Kidney epithelial cell (primary cell): ENCODE measurements at regions not wholly inside any gene's neighbourhood (a gene's known extent, or its start where the extent isn't known, plus 50 kb on each side); places are given as distances from the start of the nearest gene placed in this dataset.

ENCODE experiments used
- DNase-seq: peaks from one replicate; pipeline ENCODE4 v3.0.0-alpha.2; 2010; ENCODE audit warnings: low read depth
- H3K27me3 ChIP-seq: 2 replicates; pipeline ENCODE4 v1.6.0; 2011; ENCODE audit warnings: low read length; ENCODE audit not compliant: control insufficient read depth, insufficient read depth
- H3K36me3 ChIP-seq: 2 replicates; pipeline ENCODE4 v1.5.1; 2011; ENCODE audit warnings: low read length; ENCODE audit not compliant: control insufficient read depth, insufficient read depth
- H3K4me3 ChIP-seq: 2 replicates; pipeline ENCODE4 v1.5.1; 2011; ENCODE audit warnings: low read depth, mild to moderate bottlenecking, control low read depth, low read length
- TF ChIP-seq, protein P1 (sequence below): IDR thresholded peaks from 2 replicates; pipeline ENCODE4 v1.5.1; 2011; ENCODE audit warnings: mild to moderate bottlenecking, moderate library complexity, low read length, control low read depth, inconsistent platforms; ENCODE audit not compliant: insufficient read depth, poor library complexity, severe bottlenecking

DNA sequence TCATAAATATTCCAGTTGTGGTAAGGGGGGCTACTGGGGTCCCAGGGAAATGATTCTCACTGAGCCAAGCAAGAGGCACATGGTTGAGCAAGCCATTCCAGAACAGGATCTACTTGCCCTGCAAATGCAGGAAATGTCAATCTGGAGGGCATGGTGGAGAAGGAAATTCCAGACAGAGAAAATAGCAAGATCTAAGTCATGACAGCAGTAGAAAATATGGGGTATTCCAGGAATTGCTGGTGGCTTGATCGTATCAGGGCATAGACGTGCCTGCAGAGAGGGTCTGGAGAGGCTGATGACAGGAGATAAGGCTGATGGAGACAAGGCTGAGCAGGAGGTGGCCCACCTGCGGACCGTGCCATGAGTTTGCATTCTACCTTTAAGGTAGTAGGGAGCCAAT lies 566.3 kb upstream of the CADM1 start:
- H3K4me3 ChIP-seq, result no peak overlapping the region
- no peak for DNase-seq
- TF ChIP-seq, protein P1, sequence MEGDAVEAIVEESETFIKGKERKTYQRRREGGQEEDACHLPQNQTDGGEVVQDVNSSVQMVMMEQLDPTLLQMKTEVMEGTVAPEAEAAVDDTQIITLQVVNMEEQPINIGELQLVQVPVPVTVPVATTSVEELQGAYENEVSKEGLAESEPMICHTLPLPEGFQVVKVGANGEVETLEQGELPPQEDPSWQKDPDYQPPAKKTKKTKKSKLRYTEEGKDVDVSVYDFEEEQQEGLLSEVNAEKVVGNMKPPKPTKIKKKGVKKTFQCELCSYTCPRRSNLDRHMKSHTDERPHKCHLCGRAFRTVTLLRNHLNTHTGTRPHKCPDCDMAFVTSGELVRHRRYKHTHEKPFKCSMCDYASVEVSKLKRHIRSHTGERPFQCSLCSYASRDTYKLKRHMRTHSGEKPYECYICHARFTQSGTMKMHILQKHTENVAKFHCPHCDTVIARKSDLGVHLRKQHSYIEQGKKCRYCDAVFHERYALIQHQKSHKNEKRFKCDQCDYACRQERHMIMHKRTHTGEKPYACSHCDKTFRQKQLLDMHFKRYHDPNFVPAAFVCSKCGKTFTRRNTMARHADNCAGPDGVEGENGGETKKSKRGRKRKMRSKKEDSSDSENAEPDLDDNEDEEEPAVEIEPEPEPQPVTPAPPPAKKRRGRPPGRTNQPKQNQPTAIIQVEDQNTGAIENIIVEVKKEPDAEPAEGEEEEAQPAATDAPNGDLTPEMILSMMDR, result no peak
- H3K36me3 ChIP-seq, result no peaks in the 10 kb centered on the region
- peaks cover 15% of the 10 kb centered on the region for H3K27me3 ChIP-seq

- no peaks in the 10 kb centered on the region for H3K27me3 ChIP-seq
These were observed 562.6 kb upstream of the CADM1 start for GRCh38 chr11:116066777-116067176.

GRCh38 chr11:116065986-116066385 lies 561.8 kb upstream of the CADM1 start:
- no peak for DNase-seq
- Histone ChIP-seq H3K4me3 (no peak overlapping the region), H3K36me3 (no peaks in the 10 kb centered on the region), H3K27me3 (no peaks in the 10 kb centered on the region)
- TF ChIP-seq, protein P1, result no peak

More at GRCh38 chr11:116066777-116067176, 562.6 kb upstream of the CADM1 start:
- Histone ChIP-seq H3K4me3 (no peak overlapping the region), H3K36me3 (no peaks in the 10 kb centered on the region)
- DNase-seq, result no peak
- TF ChIP-seq, protein P1, result no peak

DNA sequence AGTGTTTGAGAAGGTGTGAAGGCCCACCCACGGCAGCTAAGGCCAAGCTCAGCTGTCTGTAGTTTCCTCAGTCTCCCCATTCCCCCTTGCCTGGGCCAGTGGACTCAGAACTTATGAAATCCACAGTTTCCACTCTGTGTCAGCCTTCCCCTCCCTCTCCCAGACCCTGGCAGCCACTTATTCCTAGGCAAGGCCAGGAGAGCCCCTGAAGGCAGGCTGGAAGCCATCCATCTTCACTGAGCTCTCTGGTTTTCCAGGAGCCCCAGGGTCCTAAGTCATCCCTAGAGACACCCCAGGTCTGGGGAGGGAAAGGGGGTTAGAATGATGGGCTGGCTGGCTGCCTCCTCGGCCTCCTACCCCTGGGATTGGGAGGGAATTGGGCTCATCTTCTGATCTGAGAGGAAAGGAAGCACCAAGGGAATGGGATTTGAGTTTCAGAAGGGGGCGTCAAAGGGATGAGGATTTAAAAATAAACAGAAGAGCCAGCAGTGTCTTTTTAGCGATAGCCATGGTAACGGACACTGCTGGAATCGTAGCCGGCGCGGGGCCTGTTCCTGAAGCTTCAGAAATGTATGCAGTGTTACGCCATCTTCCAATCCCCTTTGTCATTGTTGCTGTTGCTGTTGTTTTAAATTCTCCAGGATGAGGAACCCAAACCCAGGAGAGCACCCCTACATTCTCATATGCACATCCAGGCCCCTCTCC lies 561.1 kb upstream of the CADM1 start:
- TF ChIP-seq, protein P1, result no peak
- no peaks in the 10 kb centered on the region for H3K36me3 ChIP-seq
- H3K4me3 ChIP-seq, result no peak overlapping the region
- DNase-seq, result no peak
- no peaks in the 10 kb centered on the region for H3K27me3 ChIP-seq

GRCh38 chr11:116062490-116063171 lies 558.4 kb upstream of the CADM1 start:
- DNase-seq, result no peak
- Histone ChIP-seq H3K4me3 (no peak overlapping the region), H3K36me3 (no peaks in the 10 kb centered on the region), H3K27me3 (no peaks in the 10 kb centered on the region)
- TF ChIP-seq, protein P1, result no peak

DNA sequence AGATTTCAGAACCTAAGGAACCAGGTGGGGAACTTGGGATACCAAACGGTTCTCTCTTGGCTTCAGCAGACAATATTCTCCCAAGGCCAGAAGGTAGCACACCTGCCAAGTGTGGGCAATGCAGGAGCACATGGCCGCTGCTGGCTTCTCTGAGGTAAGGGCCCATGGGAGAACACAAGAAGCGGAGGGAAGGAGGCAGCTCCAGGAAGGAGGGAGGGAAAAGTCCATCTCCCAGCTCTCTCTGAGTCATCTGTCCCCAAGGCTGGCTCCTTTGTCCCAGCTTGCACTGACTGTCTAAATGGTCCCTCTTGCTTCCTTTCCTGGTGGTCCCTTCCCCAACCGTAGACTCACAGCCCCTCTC lies 557.9 kb upstream of the CADM1 start:
- Histone ChIP-seq H3K36me3 (no peaks in the 10 kb centered on the region), H3K27me3 (no peaks in the 10 kb centered on the region), H3K4me3 (no peak overlapping the region)
- TF ChIP-seq, protein P1, result no peak
- no peak for DNase-seq
